NOMO-1 (cell line): ENCODE measurements at regions not wholly inside any gene's neighbourhood (a gene's known extent, or its start where the extent isn't known, plus 50 kb on each side); places are given as distances from the start of the nearest gene placed in this dataset.
A peak's percentile ranks its signal among the peaks of the same experiment; 100 is the strongest.
"Not testable (repeated sequence)": the region's sequence is repeated elsewhere in the genome, so short reads cannot be mapped to it uniquely, and the experiment has no call there.

Source experiments
- DNase-seq, 2 experiments: peaks; one replicate each; lab custom pipeline; 2025; ENCODE audit not compliant: unreplicated experiment in 2 of 2; lab: John Stamatoyannopoulos, UW

DNA sequence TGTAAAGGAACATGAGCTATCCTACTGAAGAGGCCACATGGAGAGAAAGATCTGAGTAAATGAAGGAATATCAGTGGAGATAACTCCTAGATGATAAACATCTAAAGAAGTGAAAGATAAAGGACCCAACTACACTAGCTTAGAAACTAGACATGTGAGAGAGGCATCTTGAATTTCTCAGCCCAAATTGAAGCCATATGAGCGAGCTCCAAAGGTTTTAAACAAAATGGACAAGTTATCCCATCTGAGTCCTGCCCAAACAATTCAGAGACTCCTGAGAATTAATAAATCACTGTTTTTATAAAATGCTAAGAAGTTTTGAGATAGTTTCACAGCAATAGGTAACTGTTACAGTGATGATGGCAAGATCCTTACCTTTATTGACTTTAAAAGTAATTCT lies 438.9 kb downstream of the NAV3 start:
- DNase-seq: no peak

DNA sequence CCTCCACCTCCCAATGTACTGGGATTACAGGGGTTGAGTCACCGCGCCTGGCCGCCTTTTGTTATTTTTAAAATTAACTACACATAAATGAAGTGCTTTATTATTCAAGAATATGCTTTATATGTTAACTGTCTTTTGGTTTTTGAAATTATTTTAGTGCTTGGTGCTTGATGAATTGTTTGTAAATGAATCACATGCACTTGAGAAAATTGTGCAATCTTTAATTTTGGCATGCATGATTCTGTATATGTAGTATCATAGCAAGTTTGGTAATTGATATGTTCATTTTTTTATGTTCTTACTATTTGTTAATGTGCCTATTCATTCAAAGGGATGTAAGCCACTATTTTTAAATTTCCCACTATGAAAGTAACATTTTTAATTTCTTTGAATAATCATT lies 440.9 kb downstream of the NAV3 start:
- no peak for DNase-seq

DNA sequence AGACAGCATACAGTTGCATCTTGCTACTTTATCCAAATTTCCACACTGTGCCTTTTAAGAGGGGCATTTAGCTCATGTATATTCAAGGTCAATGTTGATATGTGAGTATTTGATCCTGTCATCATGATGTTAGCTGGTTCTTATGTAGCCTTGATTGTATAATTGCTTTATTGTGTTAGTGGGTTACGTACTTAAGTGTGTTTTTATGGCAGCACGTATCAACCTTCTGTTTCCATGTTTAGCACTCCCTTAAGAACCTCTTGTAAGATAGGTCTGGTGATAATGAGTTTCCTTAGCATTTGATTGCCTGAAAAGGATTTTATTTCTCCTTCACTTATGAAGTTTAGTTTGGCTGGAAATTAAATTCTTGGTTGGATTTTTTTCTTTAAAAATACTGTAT lies 445.2 kb downstream of the NAV3 start:
- no peak for DNase-seq

DNA sequence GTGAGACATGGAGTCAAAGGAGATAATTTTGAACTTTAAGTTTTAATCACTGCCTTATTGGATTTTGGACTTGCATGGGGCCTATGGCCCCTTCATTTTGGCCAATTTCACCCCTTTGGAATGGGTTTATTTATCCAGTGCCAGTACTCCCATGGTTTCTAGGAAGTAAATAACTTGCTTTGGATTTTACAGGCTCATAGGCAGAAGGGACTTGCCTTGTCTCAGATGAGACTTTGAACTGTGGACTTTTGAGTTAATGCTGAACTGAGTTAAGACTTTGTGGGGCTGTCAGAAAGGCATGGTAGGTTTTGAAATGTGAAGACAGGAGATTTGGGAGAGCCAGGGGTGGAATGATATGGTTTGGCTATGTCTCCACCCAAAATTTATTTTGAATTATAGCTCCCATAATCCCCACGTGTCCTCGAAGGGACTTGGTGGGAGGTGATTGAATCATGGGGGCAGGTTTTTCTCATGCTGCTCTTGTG lies 448.1 kb downstream of the NAV3 start:
- DNase-seq: no peak

DNA sequence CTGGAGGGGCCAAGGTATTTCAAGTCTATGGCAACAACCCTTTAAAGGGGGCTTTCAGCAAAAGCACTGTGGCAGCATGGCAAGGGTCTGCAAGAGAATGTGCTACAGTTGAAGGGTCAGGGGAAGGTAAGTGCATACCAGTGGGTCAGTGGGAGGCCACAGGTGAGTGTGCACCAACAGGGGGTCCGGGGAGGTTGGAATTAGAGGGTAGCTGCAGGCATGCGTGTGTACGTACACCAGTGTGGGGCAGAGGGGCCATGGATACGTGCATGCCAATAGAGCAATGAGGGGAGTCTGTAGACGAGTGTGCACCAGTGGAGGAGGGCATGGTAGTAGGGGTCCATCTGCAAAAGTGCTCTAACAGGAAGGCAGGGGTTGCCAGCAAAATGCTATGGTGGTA lies 448.9 kb downstream of the NAV3 start:
- no peak for DNase-seq

DNA sequence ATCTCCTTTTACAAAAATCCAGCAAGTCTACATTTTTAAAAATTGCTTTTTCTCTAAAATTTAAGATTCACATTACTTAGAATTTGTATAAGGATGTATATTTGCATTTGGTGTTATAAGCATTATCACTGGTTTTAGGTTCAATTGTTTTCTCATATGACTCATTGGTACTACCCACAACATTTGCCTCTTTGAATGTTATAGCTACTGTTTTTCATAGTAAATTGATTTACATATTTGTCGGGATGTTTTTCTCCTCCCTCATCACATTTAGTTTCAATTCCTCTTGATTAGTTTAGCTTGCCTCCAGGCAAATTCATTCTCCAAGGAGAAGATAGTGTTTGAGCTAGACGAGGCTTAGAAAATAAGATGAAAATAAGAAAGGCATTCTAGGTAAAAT lies 450.4 kb downstream of the NAV3 start:
- DNase-seq: not testable (repeated sequence)

DNA sequence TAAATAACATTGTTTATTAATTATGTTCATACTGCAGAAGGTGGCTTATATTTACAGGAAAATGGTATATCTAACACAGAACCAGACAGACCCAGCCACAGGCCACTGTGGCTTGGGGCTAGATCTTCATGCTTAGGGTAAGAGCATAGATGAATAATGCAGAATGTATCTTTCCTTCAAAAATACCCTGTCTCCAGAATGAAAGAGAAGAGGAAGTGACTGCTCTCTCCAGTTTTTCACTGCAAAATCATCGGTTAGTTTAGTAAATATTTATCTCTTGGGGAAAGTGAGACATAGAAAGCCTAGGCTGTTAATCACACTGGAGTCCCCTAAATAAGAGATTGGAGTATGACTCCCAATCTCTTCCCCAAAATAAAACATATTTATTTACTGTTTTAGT lies 453.7 kb downstream of the NAV3 start:
- no peak for DNase-seq

DNA sequence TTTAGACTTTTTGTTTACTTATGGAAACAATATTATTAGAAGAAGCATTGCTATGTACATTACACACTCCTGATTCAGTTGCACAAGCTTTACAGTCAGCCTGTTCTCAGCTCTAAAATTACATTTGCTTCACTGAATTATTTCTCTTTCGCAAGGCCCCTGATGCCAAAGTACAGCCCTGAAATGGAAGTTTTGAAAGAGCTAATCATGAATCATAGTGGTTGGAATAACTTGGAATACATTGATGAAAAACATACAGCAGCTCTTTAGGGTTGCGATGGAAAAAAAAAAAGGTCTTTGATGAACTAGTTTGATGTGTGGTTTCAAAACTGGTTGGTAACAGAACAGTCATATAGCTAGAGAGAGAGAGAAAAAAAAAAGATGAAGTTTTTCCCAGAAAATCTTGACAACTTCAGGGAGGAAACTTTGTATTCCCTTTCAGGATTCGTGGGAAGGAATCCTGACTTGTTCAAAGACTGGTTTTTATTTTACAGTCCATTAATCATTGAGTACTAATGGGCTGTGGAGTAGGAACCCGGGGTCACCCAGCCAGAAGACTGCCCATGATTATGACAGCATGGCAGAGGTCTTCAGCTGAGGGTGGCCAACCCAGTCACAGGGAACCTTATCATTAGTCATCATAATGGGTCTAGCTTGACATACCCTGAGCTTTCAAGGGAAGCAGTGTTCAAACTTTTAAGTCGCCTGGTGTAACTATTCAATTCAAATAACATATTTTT lies 460.1 kb downstream of the NAV3 start:
- no peak for DNase-seq

DNA sequence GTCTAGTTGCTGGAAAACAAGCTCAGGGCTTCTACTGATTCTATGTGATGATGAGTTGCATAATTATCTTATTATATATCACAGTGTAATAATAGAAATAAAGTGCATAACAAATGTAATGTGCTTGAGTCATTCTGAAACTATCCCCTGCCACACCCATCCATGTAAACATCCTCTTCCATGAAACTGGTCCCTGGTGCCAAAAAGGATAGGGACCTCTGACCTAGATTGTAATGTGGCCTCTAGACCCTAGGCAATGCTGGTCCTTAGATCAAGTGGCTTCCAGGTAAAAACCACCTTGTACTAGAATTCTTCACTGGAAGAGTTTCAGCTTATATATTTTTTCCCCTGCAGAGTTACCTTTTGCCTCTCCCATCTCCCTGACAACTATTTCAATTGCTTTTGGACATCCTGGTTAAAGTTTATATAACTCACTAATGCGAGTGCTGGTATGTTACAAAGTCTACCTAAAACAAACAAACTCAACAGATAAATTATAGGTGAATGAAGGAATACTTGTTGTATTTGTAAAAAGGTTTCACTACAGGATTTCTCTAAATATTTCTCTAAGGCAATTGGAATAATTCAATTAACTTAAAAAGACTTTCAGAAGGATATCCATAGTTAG lies 462.5 kb downstream of the NAV3 start:
- DNase-seq: no peak

DNA sequence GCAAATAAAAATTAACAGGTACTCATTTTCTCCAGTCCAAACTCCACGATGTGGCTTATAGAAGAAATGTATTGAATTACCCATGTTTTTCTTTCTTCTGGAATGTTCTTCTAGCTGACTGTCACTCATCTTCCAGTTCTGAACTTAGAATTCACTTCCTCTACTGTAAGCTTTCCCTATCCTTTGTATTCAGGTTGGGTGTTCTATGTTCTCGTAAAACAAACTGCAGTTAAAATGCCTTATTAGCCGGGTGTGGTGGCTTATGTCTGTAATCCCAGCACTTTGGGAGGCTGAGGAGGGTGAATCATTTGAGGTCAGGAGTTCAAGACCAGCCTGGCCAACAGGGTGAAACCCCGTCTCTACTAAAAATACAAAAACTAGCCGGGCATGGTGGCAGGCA lies 470.6 kb downstream of the NAV3 start:
- not testable (repeated sequence) for DNase-seq

DNA sequence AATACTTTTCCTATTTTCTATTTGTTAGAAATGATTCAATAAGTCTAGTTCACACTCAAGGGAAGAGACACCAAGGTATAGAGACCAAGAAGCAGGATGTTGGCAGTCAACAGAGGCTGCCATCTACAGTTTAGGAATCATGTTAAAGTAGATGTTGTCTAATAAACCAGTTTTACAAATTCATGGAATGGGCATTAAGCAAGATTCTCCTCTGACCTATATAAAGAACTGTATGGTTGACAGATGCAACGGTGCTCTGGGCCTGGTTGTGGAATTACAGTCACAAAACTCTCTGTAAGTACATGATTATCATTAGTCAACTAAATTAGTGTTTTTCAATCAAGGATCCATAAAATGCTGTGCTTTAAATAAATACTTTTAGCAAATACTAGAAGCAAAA lies 475.1 kb downstream of the NAV3 start:
- DNase-seq: no peak

DNA sequence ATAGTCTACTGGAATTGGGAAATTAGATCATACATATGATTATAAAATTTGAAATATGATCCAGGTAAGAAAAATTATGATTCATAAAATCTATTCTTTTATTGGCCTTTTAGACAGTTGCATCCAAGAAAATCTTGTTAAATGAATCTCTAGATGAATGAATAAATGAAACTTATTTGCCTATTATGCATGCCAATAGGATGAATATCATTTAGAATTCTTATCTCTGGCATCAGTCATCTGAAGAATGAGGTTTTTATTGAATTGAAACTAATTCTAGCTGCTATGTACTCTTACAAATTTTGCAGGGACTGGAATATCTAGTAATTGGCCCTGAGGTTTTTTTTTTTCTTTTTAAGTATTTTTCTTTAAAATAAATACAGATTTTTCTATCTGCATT lies 475.5 kb downstream of the NAV3 start:
- DNase-seq: no peak

DNA sequence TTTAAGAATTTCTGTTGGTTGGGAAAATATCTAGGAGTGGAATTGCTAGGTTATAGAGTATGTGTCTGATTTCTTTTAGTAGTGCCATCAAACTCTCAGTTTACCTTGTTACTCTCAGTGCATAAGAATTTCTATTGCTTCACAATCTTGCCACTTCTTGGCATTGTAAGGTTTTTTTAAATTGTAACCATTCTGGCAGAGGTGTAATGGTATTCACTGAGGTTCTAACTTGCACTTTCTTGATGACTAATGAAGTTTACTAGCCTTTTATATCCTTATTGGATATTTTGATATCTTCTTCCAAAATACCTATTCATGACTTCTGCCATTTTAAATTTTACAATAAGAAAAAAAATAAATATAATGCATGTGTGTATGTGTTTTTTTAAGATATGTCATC lies 478.0 kb downstream of the NAV3 start:
- DNase-seq: no peak

DNA sequence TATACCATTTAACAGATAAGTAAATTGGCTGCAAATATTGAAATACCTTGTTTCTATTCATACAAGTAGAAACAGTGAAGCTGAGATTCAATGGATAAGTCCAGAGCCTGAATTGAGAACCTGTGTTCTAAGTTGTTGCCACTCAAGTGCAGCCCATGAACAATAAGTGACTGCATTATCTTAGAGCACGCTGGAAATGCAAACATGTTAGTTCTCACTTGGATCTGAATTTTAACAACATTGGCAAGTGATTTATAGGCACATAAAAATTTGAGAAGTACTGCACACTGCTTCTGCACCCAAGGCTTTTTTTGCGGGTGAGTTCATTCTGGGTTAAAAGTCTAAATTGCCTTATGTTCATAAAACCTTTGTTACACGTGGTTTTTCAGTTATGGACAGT lies 484.3 kb downstream of the NAV3 start:
- DNase-seq: peak; percentile 9 to 37

DNA sequence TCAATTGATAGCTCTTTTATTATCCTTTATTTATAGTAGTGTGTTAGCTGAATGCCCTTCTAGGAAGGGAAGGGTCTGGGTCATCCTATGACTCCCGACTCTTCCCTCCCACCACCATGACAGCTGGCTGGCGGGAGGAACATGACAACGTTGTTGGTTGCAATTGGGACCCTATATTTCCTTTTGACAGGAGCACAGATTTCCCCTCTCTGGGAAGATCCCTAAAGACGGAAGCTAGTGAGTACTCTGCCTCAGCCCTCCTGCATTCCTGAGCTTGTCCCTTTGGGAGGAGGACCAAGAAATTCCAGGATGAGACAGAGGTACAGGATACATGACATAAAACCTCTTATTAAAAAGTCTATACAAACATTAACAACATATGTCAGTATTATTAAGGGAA lies 485.4 kb downstream of the NAV3 start:
- no peak for DNase-seq

DNA sequence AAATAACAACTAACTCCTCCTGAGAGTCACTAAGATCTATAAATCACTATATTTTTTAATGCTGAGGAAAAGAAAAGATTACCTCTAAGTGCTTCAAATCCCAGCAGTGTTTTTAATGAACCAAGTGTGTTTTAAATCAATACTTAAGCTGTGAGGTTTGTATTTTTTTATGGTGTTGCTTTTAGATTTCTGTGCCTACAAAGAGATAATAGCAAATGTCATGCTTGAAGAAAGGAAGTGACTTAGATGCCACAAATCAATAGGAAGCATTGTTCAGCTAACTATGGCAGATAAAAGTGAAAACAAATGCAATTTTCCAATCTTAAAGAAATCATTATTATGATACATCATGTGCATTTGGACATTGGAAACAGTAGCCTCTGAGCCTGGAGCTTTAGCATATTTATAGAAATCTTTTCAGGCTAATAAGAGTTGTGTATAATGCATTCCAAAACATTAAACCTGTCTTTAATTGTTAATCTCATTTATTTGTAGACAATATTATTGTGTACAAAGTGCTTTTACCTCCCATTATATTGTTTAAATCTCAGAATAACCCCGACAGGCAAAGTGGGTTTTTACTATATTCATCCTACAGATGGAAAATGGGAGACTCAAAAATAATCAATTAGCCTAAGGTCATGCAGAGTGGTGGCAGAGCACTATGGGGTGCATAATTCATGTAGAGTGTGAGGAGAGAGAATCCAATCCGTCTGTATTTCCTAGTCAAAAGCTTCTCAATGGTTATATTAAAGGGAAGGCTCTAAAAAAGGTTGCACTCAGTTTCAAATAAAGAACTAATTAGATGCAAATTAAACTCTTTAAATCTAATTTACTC lies 486.2 kb downstream of the NAV3 start:
- DNase-seq: no peak

DNA sequence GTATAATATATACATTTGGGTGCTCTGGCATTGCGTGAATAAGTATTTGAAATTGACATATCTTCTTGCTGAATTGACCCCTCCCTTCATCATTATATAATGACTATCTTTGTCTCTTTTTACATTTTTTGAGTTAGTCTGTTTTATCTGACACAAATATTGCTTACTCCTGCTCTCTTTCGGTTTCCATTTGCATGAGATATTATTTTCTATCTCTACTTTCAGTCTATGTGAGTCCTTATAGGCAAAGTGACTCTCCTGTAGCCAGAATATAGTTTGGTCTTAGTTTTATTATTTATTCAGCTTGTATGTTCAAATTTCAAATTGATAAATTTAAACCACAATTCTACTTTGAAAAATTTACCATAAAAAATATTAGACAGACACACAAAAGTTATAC lies 491.0 kb downstream of the NAV3 start:
- no peak for DNase-seq

DNA sequence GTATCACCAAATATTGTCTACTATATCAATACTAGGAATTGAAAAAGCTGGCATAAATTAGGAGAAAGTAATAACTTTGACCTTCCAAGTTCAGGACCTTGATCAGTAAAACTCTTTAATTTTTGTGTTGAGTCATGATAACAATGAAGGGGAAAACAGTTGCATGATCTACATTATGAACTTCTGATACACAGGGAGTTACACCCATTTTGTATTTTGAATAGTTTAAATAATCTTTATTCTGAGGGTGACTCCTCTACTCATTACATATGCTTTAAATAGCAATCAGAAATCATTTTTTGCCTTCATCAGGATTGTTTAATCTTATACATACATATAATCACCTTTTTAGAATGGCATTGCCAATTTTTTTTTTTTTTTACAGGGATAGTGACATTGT lies 492.5 kb downstream of the NAV3 start:
- DNase-seq: no peak

DNA sequence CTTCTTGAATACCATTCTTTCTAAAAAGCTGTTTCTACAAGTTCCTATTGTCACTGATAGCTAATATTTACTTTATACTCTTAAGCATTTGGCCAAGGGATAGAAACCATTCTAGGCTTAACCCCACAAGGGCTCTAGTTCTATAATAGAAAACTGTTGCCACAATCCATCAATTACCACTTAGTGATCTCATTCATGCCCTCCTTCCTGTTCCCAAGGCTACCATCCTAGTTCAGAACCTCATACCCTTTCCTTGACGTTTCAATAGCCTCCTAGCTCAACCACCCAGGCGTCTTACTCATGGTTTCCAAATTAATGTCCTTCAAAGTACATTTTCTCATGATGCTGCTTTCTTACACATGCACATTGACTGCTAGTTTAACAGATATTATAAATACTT lies 493.5 kb downstream of the NAV3 start:
- no peak for DNase-seq

DNA sequence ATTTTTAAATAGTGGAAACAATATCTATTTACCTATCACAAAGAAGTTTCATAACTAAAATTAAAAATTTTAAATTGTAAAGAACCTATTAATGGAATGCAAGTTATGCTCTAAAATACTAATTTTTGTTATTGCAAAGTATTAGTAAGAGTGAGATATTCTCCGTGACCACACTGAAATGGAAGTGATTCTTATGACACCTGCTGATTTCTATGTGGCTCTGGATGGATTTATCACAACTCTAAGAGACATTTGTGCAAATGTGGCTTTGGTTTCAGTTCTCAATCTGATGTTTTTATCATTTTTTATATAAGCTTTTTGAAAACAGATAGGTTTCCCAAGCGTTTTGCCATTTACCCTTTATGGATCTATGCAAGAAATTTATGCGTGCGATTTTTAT lies 497.8 kb downstream of the NAV3 start:
- DNase-seq: no peak

DNA sequence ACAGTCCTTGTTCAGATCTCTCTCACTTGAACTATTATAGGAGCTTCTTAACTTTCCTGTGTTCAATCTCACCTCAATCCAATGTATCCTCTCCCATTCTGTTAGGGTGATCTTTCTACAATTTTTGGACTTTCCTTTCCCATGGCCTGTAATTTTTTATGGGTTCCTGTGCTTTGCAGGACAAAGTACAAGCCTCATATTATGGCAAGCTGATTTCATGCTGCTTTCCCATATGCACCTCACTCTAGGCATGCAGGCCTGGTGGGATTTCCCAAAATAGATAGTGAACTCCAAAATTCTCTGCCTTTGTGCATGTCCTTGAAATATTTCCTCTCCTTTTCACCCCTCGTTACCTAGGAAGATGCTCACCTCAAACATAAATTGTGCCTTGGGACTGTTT lies 499.4 kb downstream of the NAV3 start:
- no peak for DNase-seq

DNA sequence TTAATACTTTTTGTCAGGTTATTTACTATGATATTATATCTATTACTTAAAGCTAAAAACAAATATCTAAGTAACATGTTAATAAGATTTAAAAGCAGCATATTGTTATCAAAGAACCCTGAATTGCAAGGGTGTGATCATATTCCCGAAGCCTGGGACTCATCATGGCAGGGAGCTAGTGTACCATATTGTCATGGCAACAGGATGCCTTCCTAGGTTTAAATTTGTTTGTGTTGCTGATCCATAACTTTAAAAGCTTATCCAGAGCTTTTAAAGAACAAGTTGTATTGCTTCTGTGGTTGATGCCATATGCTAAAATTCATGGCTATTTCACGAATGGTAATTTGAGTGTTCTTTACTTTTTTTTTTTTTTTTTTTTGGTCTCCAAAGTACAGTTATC lies 500.5 kb downstream of the NAV3 start:
- no peak for DNase-seq
